Astrocyte (in vitro differentiated cells and primary cell): ENCODE measurements at regions not wholly inside any gene's neighbourhood (a gene's known extent, or its start where the extent isn't known, plus 50 kb on each side); places are given as distances from the start of the nearest gene placed in this dataset.
"Not testable (repeated sequence)": the region's sequence is repeated elsewhere in the genome, so short reads cannot be mapped to it uniquely, and the experiment has no call there.

Experiments
- DNase-seq: peaks from one replicate; pipeline ENCODE4 v3.0.0-alpha.2; 2010; ENCODE audit warnings: low read depth
- FAIRE-seq: peaks from 2 replicates; lab custom pipeline; 2011; peaks lifted over from hg19 to GRCh38; lab: Jason Lieb, UNC
- H2AFZ ChIP-seq: 2 replicates; pipeline ENCODE4 v1.6.0; 2012; ENCODE audit warnings: low read depth, low read length, inconsistent platforms
- H3K27ac ChIP-seq: 2 replicates; pipeline ENCODE4 v1.5.1; 2011; ENCODE audit warnings: low read depth, low read length, inconsistent platforms
- H3K27me3 ChIP-seq: 2 replicates; pipeline ENCODE4 v1.6.0; 2011; ENCODE audit warnings: low read length, inconsistent platforms; ENCODE audit not compliant: insufficient read depth
- H3K36me3 ChIP-seq: 2 replicates; pipeline ENCODE4 v1.5.1; 2011; ENCODE audit warnings: low read length, inconsistent platforms; ENCODE audit not compliant: insufficient read depth
- H3K4me1 ChIP-seq: 2 replicates; pipeline ENCODE4 v1.5.1; 2011; ENCODE audit warnings: low read length, inconsistent platforms; ENCODE audit not compliant: insufficient read depth
- H3K4me2 ChIP-seq: 2 replicates; pipeline ENCODE4 v1.6.0; 2012; ENCODE audit warnings: low read length, inconsistent platforms
- H3K4me3 ChIP-seq: 2 replicates; pipeline ENCODE4 v1.5.1; 2011; ENCODE audit warnings: low read depth, mild to moderate bottlenecking, low read length, inconsistent platforms; ENCODE audit not compliant: insufficient read depth
- H3K79me2 ChIP-seq: 2 replicates; pipeline ENCODE4 v1.6.0; 2012; ENCODE audit warnings: mild to moderate bottlenecking, low read length, inconsistent platforms; ENCODE audit not compliant: insufficient read depth
- H3K9ac ChIP-seq: 2 replicates; pipeline ENCODE4 v1.6.0; 2012; ENCODE audit warnings: mild to moderate bottlenecking, low read length, inconsistent platforms
- H3K9me3 ChIP-seq: 2 replicates; pipeline ENCODE4 v1.5.1; 2012; ENCODE audit warnings: low read depth, mild to moderate bottlenecking, low read length, inconsistent platforms; ENCODE audit not compliant: insufficient read depth
- H4K20me1 ChIP-seq: 2 replicates; pipeline ENCODE4 v1.6.0; 2012; ENCODE audit warnings: low read length, inconsistent platforms; ENCODE audit not compliant: insufficient read depth
- H3K27ac Mint-ChIP-seq: one replicate; pipeline ENCODE4 v1.8.0; 2021; ENCODE audit warnings: mild to moderate bottlenecking, mixed read lengths; ENCODE audit not compliant: unreplicated experiment
- H3K27me3 Mint-ChIP-seq: one replicate; pipeline ENCODE4 v1.8.0; 2021; ENCODE audit warnings: low read depth, mixed read lengths; ENCODE audit not compliant: unreplicated experiment
- H3K36me3 Mint-ChIP-seq: one replicate; pipeline ENCODE4 v1.8.0; 2021; ENCODE audit warnings: low read depth, mixed read lengths; ENCODE audit not compliant: unreplicated experiment
- H3K4me1 Mint-ChIP-seq: one replicate; pipeline ENCODE4 v1.8.0; 2021; ENCODE audit warnings: low read depth, mixed read lengths; ENCODE audit not compliant: unreplicated experiment
- H3K4me3 Mint-ChIP-seq: one replicate; pipeline ENCODE4 v1.8.0; 2021; ENCODE audit warnings: mild to moderate bottlenecking, moderate library complexity, mixed read lengths; ENCODE audit not compliant: unreplicated experiment
- H3K9me3 Mint-ChIP-seq: one replicate; pipeline ENCODE4 v1.8.0; 2021; ENCODE audit warnings: mild to moderate bottlenecking, mixed read lengths; ENCODE audit not compliant: unreplicated experiment

DNA sequence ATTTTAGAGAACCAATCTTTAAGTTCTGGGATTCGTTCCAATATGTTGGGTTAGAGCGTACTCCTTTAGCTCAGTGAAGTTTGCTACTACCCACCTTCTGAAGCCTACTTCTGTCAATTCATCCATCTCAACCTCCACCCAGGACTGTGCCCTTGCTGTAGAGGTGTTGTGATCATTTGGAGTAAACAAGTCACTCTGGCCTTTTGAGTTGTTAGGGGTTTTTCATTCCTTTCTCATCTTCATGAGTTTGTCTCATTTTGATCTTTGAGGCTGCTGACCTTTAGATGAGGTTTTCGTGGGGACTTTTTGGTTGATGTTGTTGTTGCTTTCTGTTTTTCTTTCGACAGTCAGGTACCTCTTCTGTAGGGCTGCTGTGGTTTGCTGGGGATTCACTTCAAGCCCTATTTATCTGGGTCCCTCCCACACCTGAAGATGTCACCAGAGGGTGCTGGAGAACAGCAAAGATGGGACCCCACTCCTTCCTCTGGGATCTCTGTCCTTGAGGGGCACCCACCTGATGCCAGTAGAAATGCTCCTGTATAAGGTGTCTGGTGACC lies 158.4 kb downstream of the ANKRD36B start:
- not testable (repeated sequence) for H3K27me3 ChIP-seq, DNase-seq, H3K27ac ChIP-seq, H4K20me1 ChIP-seq, H3K4me3 ChIP-seq, H2AFZ ChIP-seq, H3K79me2 ChIP-seq, H3K27ac Mint-ChIP-seq, H3K36me3 Mint-ChIP-seq, FAIRE-seq, H3K4me3 Mint-ChIP-seq, H3K4me1 Mint-ChIP-seq, H3K4me2 ChIP-seq, H3K9me3 ChIP-seq, H3K36me3 ChIP-seq, H3K4me1 ChIP-seq, H3K9me3 Mint-ChIP-seq, H3K27me3 Mint-ChIP-seq, H3K9ac ChIP-seq

DNA sequence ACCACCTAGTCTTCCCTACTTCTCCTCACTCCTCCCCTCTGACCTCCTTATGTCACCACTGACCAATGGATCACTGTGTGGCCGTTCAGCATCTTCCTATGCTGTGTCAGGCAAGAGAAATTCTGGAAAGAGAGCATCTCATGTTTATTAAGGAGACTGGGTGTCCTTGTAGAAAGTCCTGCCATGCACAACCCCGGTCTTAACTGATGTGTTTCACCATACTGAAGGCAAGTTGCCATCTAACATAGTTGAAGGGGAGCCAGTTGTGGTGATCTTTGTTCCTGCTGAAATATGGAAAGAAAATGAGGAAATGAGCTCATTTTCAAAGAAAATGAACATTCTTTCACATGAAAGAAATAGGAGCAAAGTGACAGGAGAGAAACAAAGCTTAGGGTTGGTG lies 167.3 kb downstream of the ANKRD36B start:
- not testable (repeated sequence) for H3K9me3 Mint-ChIP-seq, H3K27ac ChIP-seq, H3K36me3 ChIP-seq, DNase-seq, H2AFZ ChIP-seq, H3K27ac Mint-ChIP-seq, H3K4me1 Mint-ChIP-seq, H3K9ac ChIP-seq, H3K79me2 ChIP-seq, H3K27me3 ChIP-seq, H3K4me1 ChIP-seq, H3K9me3 ChIP-seq, H3K4me3 Mint-ChIP-seq, H3K27me3 Mint-ChIP-seq, H3K4me3 ChIP-seq, H4K20me1 ChIP-seq, H3K36me3 Mint-ChIP-seq, H3K4me2 ChIP-seq, FAIRE-seq

DNA sequence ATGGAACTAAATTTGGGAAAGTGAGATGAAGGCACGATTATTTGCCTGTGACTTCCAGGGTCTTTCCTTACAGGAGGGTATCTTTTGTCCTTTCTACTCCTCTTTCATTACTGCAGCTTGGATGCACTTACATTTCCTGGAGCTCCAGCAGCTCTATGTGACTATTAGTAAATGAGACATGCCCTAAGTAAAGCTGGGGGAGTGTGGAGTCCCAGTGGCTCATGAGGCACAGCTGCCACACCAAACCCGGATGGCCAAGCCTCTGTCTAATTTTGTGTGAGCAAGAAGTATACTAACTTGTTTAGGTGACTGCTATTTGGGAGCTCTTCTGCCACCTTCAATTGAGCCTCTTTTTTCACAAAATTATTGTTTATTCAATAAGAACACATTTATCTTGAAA lies 183.3 kb downstream of the ANKRD36B start:
- H3K4me1 ChIP-seq, H3K36me3 ChIP-seq, H3K27ac Mint-ChIP-seq, H3K4me2 ChIP-seq, H4K20me1 ChIP-seq, DNase-seq, H3K9me3 Mint-ChIP-seq, H3K27me3 Mint-ChIP-seq, H3K36me3 Mint-ChIP-seq, H3K4me3 Mint-ChIP-seq, FAIRE-seq, H3K27ac ChIP-seq, H3K4me3 ChIP-seq, H3K27me3 ChIP-seq, H2AFZ ChIP-seq, H3K4me1 Mint-ChIP-seq, H3K9ac ChIP-seq, H3K79me2 ChIP-seq, H3K9me3 ChIP-seq: not testable (repeated sequence)

GRCh38 chr2:97405172-97405737 lies 184.4 kb downstream of the ANKRD36B start:
- H3K27ac ChIP-seq, H3K9me3 Mint-ChIP-seq, H3K9me3 ChIP-seq, H3K27ac Mint-ChIP-seq, H3K79me2 ChIP-seq, DNase-seq, H3K4me2 ChIP-seq, H3K27me3 ChIP-seq, H3K27me3 Mint-ChIP-seq, H3K4me1 Mint-ChIP-seq, H3K4me1 ChIP-seq, H3K36me3 Mint-ChIP-seq, H3K4me3 Mint-ChIP-seq, H3K9ac ChIP-seq, H2AFZ ChIP-seq, FAIRE-seq, H3K4me3 ChIP-seq, H3K36me3 ChIP-seq, H4K20me1 ChIP-seq: not testable (repeated sequence)

DNA sequence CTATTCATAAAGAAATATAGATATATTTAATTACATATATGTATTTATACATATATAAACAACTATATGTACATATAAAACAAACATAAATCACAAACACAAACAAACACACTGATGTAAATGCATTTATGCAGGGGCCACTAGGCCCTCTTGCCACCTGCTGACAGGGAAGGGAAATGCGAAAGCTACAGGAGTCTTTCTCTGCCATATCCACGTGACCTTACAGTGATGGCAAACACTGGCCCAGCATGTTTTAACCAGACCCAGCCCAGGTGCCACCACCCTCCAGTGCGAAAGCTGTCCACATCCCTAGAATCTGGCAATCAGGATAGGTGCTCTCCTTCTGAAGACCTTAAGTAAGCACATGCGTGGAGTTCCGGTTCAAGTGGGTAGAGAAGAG lies 187.0 kb downstream of the ANKRD36B start:
- not testable (repeated sequence) for H3K4me1 Mint-ChIP-seq, DNase-seq, H3K9ac ChIP-seq, H3K9me3 ChIP-seq, H3K36me3 Mint-ChIP-seq, H3K27ac ChIP-seq, H3K4me3 Mint-ChIP-seq, H3K4me3 ChIP-seq, H3K36me3 ChIP-seq, H3K27me3 Mint-ChIP-seq, H3K9me3 Mint-ChIP-seq, H4K20me1 ChIP-seq, H3K27me3 ChIP-seq, H3K79me2 ChIP-seq, H3K27ac Mint-ChIP-seq, H3K4me2 ChIP-seq, H2AFZ ChIP-seq, FAIRE-seq, H3K4me1 ChIP-seq

DNA sequence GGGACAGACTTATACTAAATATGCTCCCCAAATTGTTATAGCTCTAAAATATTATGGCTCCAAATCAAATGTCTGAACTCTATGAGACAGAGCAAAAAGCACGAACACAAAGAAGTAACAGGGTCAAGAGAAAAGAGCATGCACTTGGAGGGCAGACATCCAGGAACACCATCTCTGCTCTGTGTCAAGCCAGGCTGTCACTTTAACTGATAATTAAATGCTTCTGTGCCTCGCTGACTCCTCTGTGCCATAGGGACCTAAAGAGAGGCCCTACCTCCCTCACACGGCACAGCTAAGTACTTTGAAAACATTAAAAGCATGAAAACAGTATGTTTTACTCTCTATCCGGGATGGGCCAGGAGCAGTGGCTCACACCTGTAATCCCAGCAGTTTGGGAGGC lies 194.0 kb downstream of the ANKRD36B start:
- H3K27me3 ChIP-seq, H3K36me3 Mint-ChIP-seq, H3K4me3 Mint-ChIP-seq, H3K27ac ChIP-seq, H4K20me1 ChIP-seq, H3K27me3 Mint-ChIP-seq, H3K9me3 Mint-ChIP-seq, H3K4me1 Mint-ChIP-seq, H3K4me2 ChIP-seq, H3K9ac ChIP-seq, FAIRE-seq, H3K9me3 ChIP-seq, H3K4me3 ChIP-seq, H3K36me3 ChIP-seq, H3K79me2 ChIP-seq, H3K4me1 ChIP-seq, H3K27ac Mint-ChIP-seq, H2AFZ ChIP-seq, DNase-seq: not testable (repeated sequence)
